ENCODE measurements at regions not wholly inside any gene's neighbourhood (a gene's known extent, or its start where the extent isn't known, plus 50 kb on each side); places are given as distances from the start of the nearest gene placed in this dataset.

GRCh38 chr13:54150851-54151250 lies 1122.2 kb downstream of the OLFM4 start:
- no peaks in the 10 kb centered on the region for H3K4me1 Mint-ChIP-seq
- no peaks in the 10 kb centered on the region for H3K9me3 ChIP-seq (ENCODE audit: control extremely low read depth in 1 of 3, control insufficient read depth in 2 of 3, insufficient read depth in 1 of 3, low read length in 2 of 3)
- no peaks in the 10 kb centered on the region for H4K20me1 ChIP-seq (ENCODE audit: control insufficient read depth, insufficient read depth, low read length, poor library complexity, severe bottlenecking)
- intact Hi-C loops (cut with micrococcal nuclease) = no loop called here
- H2AFZ ChIP-seq (ENCODE audit: insufficient read depth, low read depth, low read length, poor library complexity, severe bottlenecking) = no peak overlapping the region
- no peak overlapping the region for H3K4me3 ChIP-seq (ENCODE audit: control extremely low read depth in 1 of 5, extremely low read depth in 1 of 5, insufficient read depth in 1 of 5, low read depth in 2 of 5, low read length in 4 of 5)
- no peak overlapping the region for H3K27ac ChIP-seq (ENCODE audit: low read length in 2 of 2)
- H3K27ac Mint-ChIP-seq = no peak overlapping the region
- no peak overlapping the region for H3K4me2 ChIP-seq (replicated peaks; ENCODE audit: low read depth, low read length, poor library complexity, severe bottlenecking)
- H3K27me3 ChIP-seq (replicated peaks in 1 of 4; ENCODE audit: control extremely low read depth in 1 of 4, control insufficient read depth in 3 of 4, insufficient read depth in 4 of 4, low read length in 3 of 4) = no peaks in the 10 kb centered on the region
- H3K36me3 ChIP-seq (replicated peaks in 1 of 2; ENCODE audit: control extremely low read depth in 1 of 2, control insufficient read depth in 1 of 2, extremely low read depth in 1 of 2, insufficient read depth in 2 of 2, low read length in 1 of 2) = no peaks in the 10 kb centered on the region
- ChIA-PET CTCF (no interaction called here), POLR2A (no interaction called here)
- H3K9ac ChIP-seq (ENCODE audit: low read length) = no peak overlapping the region
- no peaks in the 10 kb centered on the region for H3K27me3 Mint-ChIP-seq
- no peaks in the 10 kb centered on the region for H3K79me2 ChIP-seq (ENCODE audit: control insufficient read depth, insufficient read depth, low read length)
- no peaks in the 10 kb centered on the region for H3K4me1 ChIP-seq (ENCODE audit: control insufficient read depth in 2 of 2, insufficient read depth in 2 of 2, low read length in 2 of 2)
- DNase-seq (no peak), ATAC-seq (ENCODE audit: low read depth) (no peak)
- WGBS (ENCODE audit: insufficient coverage) = no CpG with 5 or more reads among the region's 3 CpGs
- peaks cover 5% of the 10 kb centered on the region for H3K9me3 Mint-ChIP-seq (ENCODE audit: insufficient read depth)
- TF ChIP-seq EZH2 (IDR thresholded peaks at IDR 0.05; ENCODE audit: borderline replicate concordance, insufficient read depth, low read depth, low read length, poor library complexity, severe bottlenecking) = no peak
- TF ChIP-seq, protein P1, sequence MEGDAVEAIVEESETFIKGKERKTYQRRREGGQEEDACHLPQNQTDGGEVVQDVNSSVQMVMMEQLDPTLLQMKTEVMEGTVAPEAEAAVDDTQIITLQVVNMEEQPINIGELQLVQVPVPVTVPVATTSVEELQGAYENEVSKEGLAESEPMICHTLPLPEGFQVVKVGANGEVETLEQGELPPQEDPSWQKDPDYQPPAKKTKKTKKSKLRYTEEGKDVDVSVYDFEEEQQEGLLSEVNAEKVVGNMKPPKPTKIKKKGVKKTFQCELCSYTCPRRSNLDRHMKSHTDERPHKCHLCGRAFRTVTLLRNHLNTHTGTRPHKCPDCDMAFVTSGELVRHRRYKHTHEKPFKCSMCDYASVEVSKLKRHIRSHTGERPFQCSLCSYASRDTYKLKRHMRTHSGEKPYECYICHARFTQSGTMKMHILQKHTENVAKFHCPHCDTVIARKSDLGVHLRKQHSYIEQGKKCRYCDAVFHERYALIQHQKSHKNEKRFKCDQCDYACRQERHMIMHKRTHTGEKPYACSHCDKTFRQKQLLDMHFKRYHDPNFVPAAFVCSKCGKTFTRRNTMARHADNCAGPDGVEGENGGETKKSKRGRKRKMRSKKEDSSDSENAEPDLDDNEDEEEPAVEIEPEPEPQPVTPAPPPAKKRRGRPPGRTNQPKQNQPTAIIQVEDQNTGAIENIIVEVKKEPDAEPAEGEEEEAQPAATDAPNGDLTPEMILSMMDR (IDR thresholded peaks at IDR 0.05) = no peak
- H3K4me3 Mint-ChIP-seq = no peak overlapping the region

- no peaks in the 10 kb centered on the region for H3K27me3 ChIP-seq (replicated peaks in 1 of 4; ENCODE audit: control extremely low read depth in 1 of 4, control insufficient read depth in 3 of 4, insufficient read depth in 4 of 4, low read length in 3 of 4)
- H2AFZ ChIP-seq (ENCODE audit: insufficient read depth, low read depth, low read length, poor library complexity, severe bottlenecking) = no peak overlapping the region
- no peak overlapping the region for H3K27ac Mint-ChIP-seq
- H3K27me3 Mint-ChIP-seq = no peaks in the 10 kb centered on the region
- no peaks in the 10 kb centered on the region for H3K79me2 ChIP-seq (ENCODE audit: control insufficient read depth, insufficient read depth, low read length)
- ATAC-seq (ENCODE audit: low read depth) = no peak
- H3K9me3 Mint-ChIP-seq (ENCODE audit: insufficient read depth) = peaks cover 4% of the 10 kb centered on the region
- H3K9me3 ChIP-seq (ENCODE audit: control extremely low read depth in 1 of 3, control insufficient read depth in 2 of 3, insufficient read depth in 1 of 3, low read length in 2 of 3) = no peaks in the 10 kb centered on the region
- H3K4me2 ChIP-seq (replicated peaks; ENCODE audit: low read depth, low read length, poor library complexity, severe bottlenecking) = no peak overlapping the region
- no peaks in the 10 kb centered on the region for H3K36me3 ChIP-seq (replicated peaks in 1 of 2; ENCODE audit: control extremely low read depth in 1 of 2, control insufficient read depth in 1 of 2, extremely low read depth in 1 of 2, insufficient read depth in 2 of 2, low read length in 1 of 2)
- no CpG with 5 or more reads among the region's 1 CpG for WGBS (ENCODE audit: insufficient coverage)
- no peaks in the 10 kb centered on the region for H3K4me1 Mint-ChIP-seq
- no peak overlapping the region for H3K4me3 Mint-ChIP-seq
- H3K9ac ChIP-seq (ENCODE audit: low read length) = no peak overlapping the region
- CTCF ChIA-PET = no interaction called here
- no peak for DNase-seq
- POLR2A ChIA-PET = no interaction called here
- H4K20me1 ChIP-seq (ENCODE audit: control insufficient read depth, insufficient read depth, low read length, poor library complexity, severe bottlenecking) = no peaks in the 10 kb centered on the region
- intact Hi-C loops (cut with micrococcal nuclease) = no loop called here
- H3K4me1 ChIP-seq (ENCODE audit: control insufficient read depth in 2 of 2, insufficient read depth in 2 of 2, low read length in 2 of 2) = no peaks in the 10 kb centered on the region
- no peak overlapping the region for H3K27ac ChIP-seq (ENCODE audit: low read length in 2 of 2)
- no peak overlapping the region for H3K4me3 ChIP-seq (ENCODE audit: control extremely low read depth in 1 of 5, extremely low read depth in 1 of 5, insufficient read depth in 1 of 5, low read depth in 2 of 5, low read length in 4 of 5)
- TF ChIP-seq, protein P1 (IDR thresholded peaks at IDR 0.05) = no peak
- TF ChIP-seq EZH2 (IDR thresholded peaks at IDR 0.05; ENCODE audit: borderline replicate concordance, insufficient read depth, low read depth, low read length, poor library complexity, severe bottlenecking) = no peak
Observed at GRCh38 chr13:54162069-54162468, 1133.5 kb downstream of the OLFM4 start.

Measured in B cell (primary cell).